AG09319 (cell line): ENCODE measurements at regions not wholly inside any gene's neighbourhood (a gene's known extent, or its start where the extent isn't known, plus 50 kb on each side); places are given as distances from the start of the nearest gene placed in this dataset.
A peak's percentile ranks its signal among the peaks of the same experiment; 100 is the strongest.
"Not testable (repeated sequence)": the region's sequence is repeated elsewhere in the genome, so short reads cannot be mapped to it uniquely, and the experiment has no call there.

ENCODE experiments used
- DNase-seq: peaks from one replicate; pipeline ENCODE4 v3.0.0-alpha.2; 2010; ENCODE audit warnings: low read depth; ENCODE audit errors: extremely low read depth
- CTCF ChIP-seq: IDR thresholded peaks from 2 replicates; pipeline ENCODE4 v1.5.1; 2011; ENCODE audit warnings: low read depth, mild to moderate bottlenecking, inconsistent platforms, low read length, moderate library complexity

- no peak for DNase-seq
- TF ChIP-seq CTCF = no peak
Observed at GRCh38 chrX:118228456-118228855, 111.8 kb upstream of the KLHL13 start.

DNA sequence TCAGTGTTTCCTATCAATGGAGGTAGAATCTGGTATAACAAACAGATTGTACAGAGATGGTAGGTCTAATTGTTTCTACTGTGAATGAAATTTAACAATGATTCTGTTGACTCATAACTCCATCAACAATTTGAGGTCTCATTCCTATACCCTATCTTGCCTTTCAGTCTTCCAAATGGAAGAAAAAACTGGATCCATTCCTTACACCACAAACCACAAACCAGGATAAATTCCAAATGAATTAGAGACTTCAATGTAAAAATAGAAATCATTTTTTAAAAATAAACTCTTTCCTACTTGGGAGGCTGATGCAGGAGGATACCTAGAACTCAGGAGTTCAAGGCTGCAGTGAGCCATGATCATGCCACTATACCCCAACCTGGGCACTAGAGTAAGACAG lies 114.4 kb upstream of the WDR44 start:
- no peak for TF ChIP-seq CTCF
- no peak for DNase-seq

GRCh38 chrX:118239178-118239870 lies 106.6 kb upstream of the WDR44 start:
- no peak for TF ChIP-seq CTCF
- peak; percentile 57 for DNase-seq

DNA sequence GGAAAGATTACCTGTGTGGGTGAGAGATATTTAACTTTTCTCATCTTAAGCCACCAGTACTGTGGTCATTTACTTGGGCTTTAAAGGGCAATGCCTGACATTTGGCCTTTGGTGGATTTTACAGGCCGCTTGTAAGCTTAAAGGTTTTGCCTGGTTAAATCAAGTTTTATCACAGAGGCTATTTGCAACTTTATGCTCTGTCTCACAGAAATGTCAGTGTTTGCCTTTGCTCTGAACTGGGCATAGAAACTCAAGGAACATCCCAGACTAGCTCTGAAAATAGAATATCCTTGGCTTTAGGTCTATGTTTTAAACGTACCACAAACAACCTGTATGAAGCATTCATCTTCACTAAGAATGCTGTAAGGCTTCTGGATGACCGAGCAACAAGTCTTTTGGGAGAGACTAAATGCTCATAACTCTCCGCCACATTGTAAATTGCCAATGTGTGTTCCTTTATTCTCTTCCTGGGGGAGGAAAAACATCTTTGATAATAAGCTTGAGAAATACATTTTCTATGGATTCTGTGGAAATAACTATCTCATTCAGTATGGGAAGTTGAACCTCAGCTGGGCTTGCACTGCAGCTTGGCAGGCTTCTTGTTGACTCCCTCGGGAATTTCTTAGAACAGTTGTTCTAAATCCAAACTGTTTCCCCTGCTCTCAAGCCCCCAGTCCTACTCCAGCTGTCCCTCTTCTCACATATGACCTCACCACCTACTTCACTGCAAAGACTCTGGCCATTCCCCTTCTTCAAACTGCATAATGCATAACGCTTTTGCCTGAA lies 105.8 kb upstream of the WDR44 start:
- no peak for DNase-seq
- no peak for TF ChIP-seq CTCF

DNA sequence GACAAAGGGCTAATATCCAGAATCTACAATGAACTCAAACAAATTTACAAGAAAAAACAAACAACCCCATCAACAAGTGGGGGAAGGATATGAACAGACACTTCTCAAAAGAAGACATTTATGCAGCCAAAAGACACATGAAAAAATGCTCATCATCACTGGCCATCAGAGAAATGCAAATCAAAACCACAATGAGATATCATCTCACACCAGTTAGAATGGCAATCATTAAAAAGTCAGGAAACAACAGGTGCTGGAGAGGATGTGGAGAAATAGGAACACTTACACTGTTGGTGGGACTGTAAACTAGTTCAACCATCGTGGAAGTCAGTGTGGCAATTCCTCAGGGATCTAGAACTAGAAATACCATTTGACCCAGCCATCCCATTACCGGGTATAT lies 98.9 kb upstream of the WDR44 start:
- not testable (repeated sequence) for DNase-seq

- DNase-seq = no peak
- no peak for TF ChIP-seq CTCF
Observed at GRCh38 chrX:118249146-118249545, 96.8 kb upstream of the WDR44 start.

- DNase-seq = no peak
- TF ChIP-seq CTCF = no peak
Observed at GRCh38 chrX:118250445-118250844, 95.5 kb upstream of the WDR44 start.
